ENCODE measurements at regions not wholly inside any gene's neighbourhood (a gene's known extent, or its start where the extent isn't known, plus 50 kb on each side); places are given as distances from the start of the nearest gene placed in this dataset.

DNA sequence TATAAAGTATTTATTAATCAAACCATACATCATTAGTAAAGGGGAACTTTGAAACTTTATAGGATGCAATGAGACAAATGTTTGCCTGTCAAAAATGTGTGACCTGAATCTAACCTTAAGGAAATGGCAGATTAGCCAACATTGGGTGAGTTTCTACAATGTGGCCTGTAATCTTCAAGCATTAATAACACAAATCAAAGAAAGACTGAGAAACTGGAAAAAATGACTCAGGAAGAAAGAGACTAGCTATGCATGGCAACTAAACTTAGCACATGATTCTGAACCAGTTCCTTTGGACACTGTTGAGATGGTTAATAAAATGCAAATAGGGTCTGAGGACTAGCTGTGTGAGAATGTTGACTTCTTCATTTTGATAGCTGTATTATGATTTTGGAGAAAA, 628.6 kb upstream of the ID2 start:
- Histone ChIP-seq H3K27ac (ENCODE audit: low read length) (no peak overlapping the region), H3K9me3 (ENCODE audit: insufficient read depth, low read depth, low read length) (peaks cover 4% of the 10 kb centered on the region), H3K36me3 (ENCODE audit: insufficient read depth, low read depth, low read length) (no peaks in the 10 kb centered on the region), H3K4me1 (ENCODE audit: insufficient read depth, low read length) (no peaks in the 10 kb centered on the region), H3K9ac (ENCODE audit: low read depth, low read length) (no peak overlapping the region), H3K4me3 (ENCODE audit: low read length) (no peak overlapping the region), H3K27me3 (ENCODE audit: insufficient read depth, low read length) (no peaks in the 10 kb centered on the region)

DNA sequence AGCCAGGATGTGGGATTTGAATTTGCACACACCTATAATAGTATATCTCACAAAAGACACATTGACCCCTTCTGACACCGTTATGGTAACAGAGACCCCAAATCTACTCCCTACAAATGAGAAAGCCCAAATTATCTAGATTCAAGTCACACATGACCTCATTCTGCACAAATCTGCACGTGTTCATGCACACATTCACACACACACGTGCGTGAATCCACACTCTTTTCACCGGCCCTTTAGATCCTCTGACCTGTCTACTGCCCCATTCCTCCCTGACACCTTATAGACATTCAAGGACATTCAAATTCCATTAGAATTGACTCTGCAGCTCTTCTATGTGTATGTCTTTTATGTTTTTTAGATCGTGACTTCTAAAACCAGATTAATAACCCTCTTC, 627.8 kb upstream of the ID2 start:
- no peak overlapping the region for H3K9ac ChIP-seq (ENCODE audit: low read depth, low read length)

DNA sequence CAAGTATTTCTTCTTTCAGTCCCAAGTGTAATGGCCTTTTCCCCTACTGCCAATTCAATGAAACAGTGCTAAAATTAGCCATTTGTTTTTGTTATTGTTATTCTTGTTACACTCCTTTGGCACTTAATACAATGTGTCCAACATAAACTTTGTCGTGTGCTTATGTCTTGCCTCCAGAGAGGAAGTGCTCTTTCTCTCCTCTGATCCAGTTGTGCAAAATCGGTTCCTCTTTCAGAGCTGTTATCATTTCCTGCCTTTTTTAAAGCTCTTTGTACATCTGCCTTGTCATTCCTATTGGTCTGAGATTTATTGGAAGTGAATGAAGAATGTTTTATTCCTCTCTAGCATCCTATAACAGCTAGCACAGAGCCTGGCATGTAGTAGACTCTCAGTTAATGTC, 623.2 kb upstream of the ID2 start:
- H3K27me3 ChIP-seq (ENCODE audit: insufficient read depth, low read length): no peaks in the 10 kb centered on the region
- no peaks in the 10 kb centered on the region for H3K4me1 ChIP-seq (ENCODE audit: insufficient read depth, low read length)
- H3K9me3 ChIP-seq (ENCODE audit: insufficient read depth, low read depth, low read length): peaks cover 4% of the 10 kb centered on the region
- H3K36me3 ChIP-seq (ENCODE audit: insufficient read depth, low read depth, low read length): no peaks in the 10 kb centered on the region
- H3K9ac ChIP-seq (ENCODE audit: low read depth, low read length): no peak overlapping the region
- H3K4me3 ChIP-seq (ENCODE audit: low read length): no peak overlapping the region
- no peak overlapping the region for H3K27ac ChIP-seq (ENCODE audit: low read length)

More for the DNA sequence above, 627.8 kb upstream of the ID2 start:
- Histone ChIP-seq H3K27ac (ENCODE audit: low read length) (no peak overlapping the region), H3K9me3 (ENCODE audit: insufficient read depth, low read depth, low read length) (peaks cover 4% of the 10 kb centered on the region), H3K36me3 (ENCODE audit: insufficient read depth, low read depth, low read length) (no peaks in the 10 kb centered on the region), H3K4me1 (ENCODE audit: insufficient read depth, low read length) (no peaks in the 10 kb centered on the region), H3K27me3 (ENCODE audit: insufficient read depth, low read length) (no peaks in the 10 kb centered on the region), H3K4me3 (ENCODE audit: low read length) (no peak overlapping the region)

DNA sequence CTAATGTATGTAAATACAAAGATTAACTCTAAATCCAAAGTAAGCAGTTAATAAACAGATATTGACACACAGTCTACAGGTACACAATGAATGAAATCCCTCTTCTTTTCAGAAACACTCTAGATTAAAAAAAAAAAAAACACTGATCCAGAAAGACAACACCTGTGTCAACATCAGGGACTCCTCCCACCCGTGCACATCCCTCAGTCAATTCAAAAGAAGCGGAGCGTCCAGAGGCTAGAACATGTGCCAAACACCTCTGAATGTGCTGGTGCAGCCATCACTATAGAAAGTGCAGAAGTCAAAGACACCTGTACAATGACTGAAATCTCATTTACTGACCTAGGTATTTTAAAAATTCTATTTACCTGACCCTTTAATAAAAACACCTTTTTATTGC, 622.6 kb upstream of the ID2 start:
- Histone ChIP-seq H3K9ac (ENCODE audit: low read depth, low read length) (no peak overlapping the region), H3K4me1 (ENCODE audit: insufficient read depth, low read length) (no peaks in the 10 kb centered on the region), H3K27me3 (ENCODE audit: insufficient read depth, low read length) (no peaks in the 10 kb centered on the region), H3K36me3 (ENCODE audit: insufficient read depth, low read depth, low read length) (no peaks in the 10 kb centered on the region), H3K4me3 (ENCODE audit: low read length) (no peak overlapping the region), H3K9me3 (ENCODE audit: insufficient read depth, low read depth, low read length) (peaks cover 4% of the 10 kb centered on the region), H3K27ac (ENCODE audit: low read length) (no peak overlapping the region)

DNA sequence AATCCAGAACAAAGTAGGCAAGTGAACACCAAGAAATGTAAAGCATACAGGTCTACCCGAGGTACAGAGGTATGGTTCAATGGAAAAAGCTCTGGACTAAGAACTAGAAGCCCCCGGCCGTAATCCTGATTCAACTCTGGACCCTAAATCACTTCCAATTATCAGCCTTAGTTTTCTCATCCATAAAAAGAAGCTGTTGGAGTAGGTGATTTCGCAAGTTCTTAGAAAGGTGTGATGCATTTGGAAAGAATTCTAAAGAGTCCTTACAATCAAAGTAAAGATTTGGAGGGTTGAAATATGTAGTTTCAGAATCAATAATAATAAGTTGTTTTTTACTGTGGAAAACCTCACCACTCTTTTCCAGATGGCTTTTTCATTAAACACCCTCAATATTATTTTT, 622.1 kb upstream of the ID2 start:
- peaks cover 4% of the 10 kb centered on the region for H3K9me3 ChIP-seq (ENCODE audit: insufficient read depth, low read depth, low read length)
- H3K4me1 ChIP-seq (ENCODE audit: insufficient read depth, low read length): no peaks in the 10 kb centered on the region
- no peaks in the 10 kb centered on the region for H3K27me3 ChIP-seq (ENCODE audit: insufficient read depth, low read length)
- H3K36me3 ChIP-seq (ENCODE audit: insufficient read depth, low read depth, low read length): no peaks in the 10 kb centered on the region
- no peak overlapping the region for H3K4me3 ChIP-seq (ENCODE audit: low read length)
- H3K27ac ChIP-seq (ENCODE audit: low read length): no peak overlapping the region
- H3K9ac ChIP-seq (ENCODE audit: low read depth, low read length): no peak overlapping the region

DNA sequence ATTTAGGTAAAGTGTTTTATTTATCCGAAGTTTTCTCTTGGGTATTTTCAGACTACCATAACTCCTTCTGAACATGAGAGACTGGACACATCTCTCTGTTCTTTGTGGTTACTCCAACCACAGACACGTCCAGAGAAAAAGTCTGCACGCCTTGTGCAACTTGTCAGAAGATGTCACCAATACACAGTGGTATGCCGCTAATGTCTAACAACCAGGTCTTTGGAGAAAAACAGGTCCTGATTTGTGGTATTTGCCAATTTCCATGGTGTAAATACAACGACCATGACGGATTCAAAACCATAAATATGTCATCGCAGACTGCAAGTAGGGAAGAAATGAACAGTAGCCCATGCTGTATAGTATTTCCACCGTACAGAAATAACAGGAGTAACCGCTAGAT, 620.6 kb upstream of the ID2 start:
- no peak overlapping the region for H3K9ac ChIP-seq (ENCODE audit: low read depth, low read length)
- H3K27ac ChIP-seq (ENCODE audit: low read length): no peak overlapping the region
- no peaks in the 10 kb centered on the region for H3K27me3 ChIP-seq (ENCODE audit: insufficient read depth, low read length)
- H3K9me3 ChIP-seq (ENCODE audit: insufficient read depth, low read depth, low read length): peaks cover 4% of the 10 kb centered on the region
- no peak overlapping the region for H3K4me3 ChIP-seq (ENCODE audit: low read length)
- no peaks in the 10 kb centered on the region for H3K36me3 ChIP-seq (ENCODE audit: insufficient read depth, low read depth, low read length)
- H3K4me1 ChIP-seq (ENCODE audit: insufficient read depth, low read length): no peaks in the 10 kb centered on the region

DNA sequence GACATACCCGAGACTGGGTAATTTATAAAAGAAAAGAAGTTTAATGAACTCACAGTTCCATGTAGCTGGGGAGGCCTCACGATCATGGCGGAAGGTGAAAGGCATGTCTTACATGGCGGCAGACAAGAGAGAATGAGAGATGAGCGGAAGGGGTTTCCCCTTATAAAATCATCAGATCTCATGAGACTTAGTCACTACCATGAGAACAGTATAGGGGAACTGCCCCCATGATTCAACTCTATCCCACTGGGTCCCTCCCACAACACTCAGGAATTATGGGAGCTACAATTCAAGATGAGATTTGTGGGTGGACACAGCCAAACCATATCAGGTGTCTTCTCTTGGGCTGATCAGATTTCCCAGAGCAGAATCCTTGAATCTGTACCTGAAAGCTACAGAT, 617.3 kb upstream of the ID2 start:
- Histone ChIP-seq H3K4me1 (ENCODE audit: insufficient read depth, low read length) (no peaks in the 10 kb centered on the region), H3K36me3 (ENCODE audit: insufficient read depth, low read depth, low read length) (no peaks in the 10 kb centered on the region), H3K9ac (ENCODE audit: low read depth, low read length) (no peak overlapping the region), H3K4me3 (ENCODE audit: low read length) (no peak overlapping the region), H3K9me3 (ENCODE audit: insufficient read depth, low read depth, low read length) (no peaks in the 10 kb centered on the region), H3K27ac (ENCODE audit: low read length) (no peak overlapping the region), H3K27me3 (ENCODE audit: insufficient read depth, low read length) (no peaks in the 10 kb centered on the region)

DNA sequence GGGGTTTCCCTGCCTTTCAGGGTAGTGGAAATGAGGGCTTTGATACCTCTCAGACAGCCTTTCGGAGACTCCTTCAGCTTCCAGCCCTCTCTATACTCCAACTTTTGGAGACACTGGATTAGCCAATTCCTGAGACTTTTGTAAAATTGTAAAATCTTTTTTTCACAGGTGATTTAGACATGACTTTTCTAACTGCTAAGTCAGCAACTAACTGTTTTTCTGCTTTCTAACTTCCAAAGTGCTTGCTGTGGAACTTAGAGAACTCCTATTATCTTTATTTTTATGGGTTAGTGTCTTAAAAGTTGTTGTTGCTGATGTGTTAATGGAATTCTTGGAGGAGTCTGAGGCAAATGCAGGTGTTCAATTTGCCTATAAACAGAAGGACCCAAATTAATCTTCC, 616.7 kb upstream of the ID2 start:
- Histone ChIP-seq H3K27ac (ENCODE audit: low read length) (no peak overlapping the region), H3K4me1 (ENCODE audit: insufficient read depth, low read length) (no peaks in the 10 kb centered on the region), H3K36me3 (ENCODE audit: insufficient read depth, low read depth, low read length) (no peaks in the 10 kb centered on the region), H3K9ac (ENCODE audit: low read depth, low read length) (no peak overlapping the region), H3K4me3 (ENCODE audit: low read length) (no peak overlapping the region), H3K9me3 (ENCODE audit: insufficient read depth, low read depth, low read length) (no peaks in the 10 kb centered on the region), H3K27me3 (ENCODE audit: insufficient read depth, low read length) (no peaks in the 10 kb centered on the region)

DNA sequence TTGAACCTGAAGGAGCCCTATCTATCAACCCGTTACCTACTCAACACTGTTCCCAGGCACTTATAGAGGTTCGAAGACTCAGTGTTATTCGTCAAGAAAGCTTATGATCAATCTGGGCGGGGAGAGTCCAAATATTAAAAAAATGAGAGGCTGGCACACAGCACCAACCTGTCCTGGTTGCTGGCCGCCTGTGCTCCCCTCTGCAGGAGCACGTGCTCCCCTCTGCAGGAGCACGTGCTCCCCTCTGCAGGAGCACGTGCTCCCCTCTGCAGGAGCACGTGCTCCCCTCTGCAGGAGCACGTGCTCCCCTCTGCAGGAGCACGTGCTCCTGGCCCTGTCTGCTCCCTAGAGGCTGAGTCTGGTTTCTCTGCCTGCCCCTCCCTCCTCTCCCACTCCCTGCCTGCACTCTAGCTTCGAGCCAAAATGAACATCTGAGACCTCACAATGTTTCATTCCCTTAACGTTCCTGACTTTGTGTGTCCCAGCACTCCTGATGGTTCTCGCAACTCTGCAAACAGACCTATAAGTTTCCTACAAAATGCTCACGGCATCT, 614.0 kb upstream of the ID2 start:
- Histone ChIP-seq H3K27me3 (ENCODE audit: insufficient read depth, low read length) (no peaks in the 10 kb centered on the region), H3K4me1 (ENCODE audit: insufficient read depth, low read length) (no peaks in the 10 kb centered on the region; the same call in 1 of the 2 replicates), H3K4me3 (ENCODE audit: low read length) (no peak overlapping the region), H3K9ac (ENCODE audit: low read depth, low read length) (no peak overlapping the region), H3K27ac (ENCODE audit: low read length) (no peak overlapping the region), H3K36me3 (ENCODE audit: insufficient read depth, low read depth, low read length) (no peaks in the 10 kb centered on the region), H3K9me3 (ENCODE audit: insufficient read depth, low read depth, low read length) (no peaks in the 10 kb centered on the region)

DNA sequence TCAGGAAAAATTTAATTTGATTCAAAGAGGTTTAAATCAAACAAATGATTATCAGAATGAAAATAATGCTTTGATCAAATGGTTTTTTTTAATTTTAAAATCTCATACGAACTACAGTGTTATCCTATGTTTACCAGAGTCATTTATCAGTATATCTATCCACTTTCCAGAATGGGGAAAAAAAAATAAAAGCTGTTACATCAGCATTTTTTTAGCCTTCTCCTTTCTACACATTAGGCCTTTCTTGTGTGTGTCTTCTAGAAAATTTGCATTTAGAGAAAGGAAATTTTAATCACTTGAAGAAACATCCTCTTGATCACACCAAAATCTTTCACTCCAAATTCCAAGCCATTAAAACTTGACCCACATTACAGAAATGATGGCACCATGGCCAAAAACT, 608.9 kb upstream of the ID2 start:
- Histone ChIP-seq H3K9ac (ENCODE audit: low read depth, low read length) (no peak overlapping the region), H3K27me3 (ENCODE audit: insufficient read depth, low read length) (no peaks in the 10 kb centered on the region), H3K4me3 (ENCODE audit: low read length) (no peak overlapping the region), H3K9me3 (ENCODE audit: insufficient read depth, low read depth, low read length) (no peaks in the 10 kb centered on the region), H3K4me1 (ENCODE audit: insufficient read depth, low read length) (no peaks in the 10 kb centered on the region; the same call in 1 of the 2 replicates), H3K27ac (ENCODE audit: low read length) (no peak overlapping the region), H3K36me3 (ENCODE audit: insufficient read depth, low read depth, low read length) (no peaks in the 10 kb centered on the region)

DNA sequence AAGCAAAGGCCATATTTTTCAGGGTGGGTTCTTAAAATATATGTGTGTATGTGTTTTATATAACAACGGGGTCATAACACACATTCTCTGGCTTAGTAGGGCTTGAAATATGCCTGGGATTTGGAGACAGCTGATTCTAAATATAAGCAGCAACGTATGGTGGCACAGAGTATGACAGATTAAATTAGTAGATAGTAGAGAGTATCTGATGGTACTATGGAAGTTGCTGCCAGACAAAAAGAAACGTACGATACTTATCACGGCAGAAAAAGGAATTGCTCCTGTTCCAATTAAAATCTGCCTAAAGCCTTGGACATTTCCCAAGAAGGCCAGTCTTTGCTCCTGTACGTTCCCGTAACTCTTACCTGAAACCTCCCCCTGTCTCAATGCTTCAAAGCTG, 607.9 kb upstream of the ID2 start:
- Histone ChIP-seq H3K4me1 (ENCODE audit: insufficient read depth, low read length) (no peaks in the 10 kb centered on the region; the same call in 1 of the 2 replicates), H3K27ac (ENCODE audit: low read length) (no peak overlapping the region), H3K27me3 (ENCODE audit: insufficient read depth, low read length) (no peaks in the 10 kb centered on the region), H3K4me3 (ENCODE audit: low read length) (no peak overlapping the region), H3K9me3 (ENCODE audit: insufficient read depth, low read depth, low read length) (no peaks in the 10 kb centered on the region), H3K9ac (ENCODE audit: low read depth, low read length) (no peak overlapping the region), H3K36me3 (ENCODE audit: insufficient read depth, low read depth, low read length) (no peaks in the 10 kb centered on the region)

DNA sequence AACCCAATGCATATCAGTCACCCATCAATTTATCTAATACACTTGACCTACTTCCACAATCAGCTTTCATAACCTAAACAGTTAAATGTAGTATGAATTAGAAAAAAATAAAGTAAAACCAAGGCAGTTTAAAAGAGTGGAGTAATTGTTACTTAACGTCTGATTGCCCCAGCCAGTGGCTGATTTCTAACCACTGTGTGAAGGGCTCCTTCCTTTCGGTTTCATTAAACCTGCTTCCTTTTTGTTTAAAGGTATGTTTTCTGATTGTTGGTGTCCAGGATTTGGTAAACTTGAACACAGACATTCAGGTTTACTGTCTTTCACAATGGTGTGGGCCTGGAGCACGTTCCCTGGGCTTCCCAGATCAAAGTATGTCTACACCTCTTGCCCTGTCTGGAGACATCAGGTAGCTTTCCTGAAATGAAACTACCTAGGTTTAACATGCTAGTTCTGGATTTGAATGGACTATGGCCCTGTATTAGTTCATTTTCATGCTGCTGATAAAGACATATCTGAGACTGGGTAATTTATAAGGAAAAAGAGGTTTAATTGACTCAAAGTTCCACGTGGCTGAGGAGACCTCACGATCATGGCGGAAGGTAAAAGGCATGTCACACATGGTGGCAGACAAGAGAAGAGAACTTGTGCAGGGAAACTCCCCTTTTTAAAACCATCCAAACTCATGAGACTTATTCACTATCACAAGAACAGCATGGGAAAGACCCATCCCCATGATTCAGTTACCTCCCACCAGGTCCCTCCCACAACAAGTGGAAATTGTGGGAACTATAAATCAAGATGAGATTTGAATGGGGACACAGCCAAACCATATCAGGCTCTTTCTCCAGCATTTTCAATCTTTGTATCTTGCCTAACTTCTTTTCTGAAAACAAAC, 605.2 kb upstream of the ID2 start:
- H3K9ac ChIP-seq (ENCODE audit: low read depth, low read length): no peak overlapping the region
- no peak overlapping the region for H3K4me3 ChIP-seq (ENCODE audit: low read length)
- no peaks in the 10 kb centered on the region for H3K27me3 ChIP-seq (ENCODE audit: insufficient read depth, low read length)
- H3K27ac ChIP-seq (ENCODE audit: low read length): no peak overlapping the region
- no peaks in the 10 kb centered on the region; the same call in 1 of the 2 replicates for H3K4me1 ChIP-seq (ENCODE audit: insufficient read depth, low read length)
- H3K36me3 ChIP-seq (ENCODE audit: insufficient read depth, low read depth, low read length): no peaks in the 10 kb centered on the region
- H3K9me3 ChIP-seq (ENCODE audit: insufficient read depth, low read depth, low read length): no peaks in the 10 kb centered on the region
